Fibroblast of mammary gland (primary cell): ENCODE measurements at regions not wholly inside any gene's neighbourhood (a gene's known extent, or its start where the extent isn't known, plus 50 kb on each side); places are given as distances from the start of the nearest gene placed in this dataset.

Experiments used
- DNase-seq: peaks from one replicate; pipeline ENCODE4 v3.0.0-alpha.2; 2010; ENCODE audit warnings: low read depth
- H3K4me3 ChIP-seq: 2 replicates; pipeline ENCODE4 v1.5.1; 2011; ENCODE audit warnings: low read depth, mild to moderate bottlenecking, low read length, moderate library complexity; ENCODE audit not compliant: control insufficient read depth
- CTCF ChIP-seq: conservative IDR thresholded peaks from 2 replicates; pipeline ENCODE4 v1.5.1; 2011; ENCODE audit warnings: low read depth, low read length, inconsistent platforms; ENCODE audit not compliant: control insufficient read depth, insufficient read depth

- TF ChIP-seq CTCF, result no peak
- no peak overlapping the region for H3K4me3 ChIP-seq
- no peak for DNase-seq
Observed at GRCh38 chr2:185338104-185338503, 400.5 kb upstream of the FSIP2 start.

GRCh38 chr2:185347445-185347844 lies 391.2 kb upstream of the FSIP2 start:
- no peak for DNase-seq
- TF ChIP-seq CTCF, result no peak
- H3K4me3 ChIP-seq, result no peak overlapping the region

GRCh38 chr2:185360776-185361175 lies 377.8 kb upstream of the FSIP2 start:
- DNase-seq, result no peak
- no peak overlapping the region for H3K4me3 ChIP-seq
- no peak for TF ChIP-seq CTCF

- TF ChIP-seq CTCF, result no peak
- H3K4me3 ChIP-seq, result no peak overlapping the region
- DNase-seq, result peak; percentile 20
Observed at GRCh38 chr2:185372188-185372587, 366.4 kb upstream of the FSIP2 start.

GRCh38 chr2:185373229-185373628 lies 365.4 kb upstream of the FSIP2 start:
- H3K4me3 ChIP-seq, result no peak overlapping the region
- peak; percentile 2 for DNase-seq
- TF ChIP-seq CTCF, result no peak

GRCh38 chr2:185374878-185375277 lies 363.7 kb upstream of the FSIP2 start:
- no peak for TF ChIP-seq CTCF
- no peak overlapping the region for H3K4me3 ChIP-seq
- no peak for DNase-seq

- no peak for DNase-seq
- no peak overlapping the region for H3K4me3 ChIP-seq
- TF ChIP-seq CTCF, result no peak
Observed at GRCh38 chr2:185375731-185376130, 362.9 kb upstream of the FSIP2 start.
